MG63 (cell line): ENCODE measurements at regions not wholly inside any gene's neighbourhood (a gene's known extent, or its start where the extent isn't known, plus 50 kb on each side); places are given as distances from the start of the nearest gene placed in this dataset.
"Not testable (repeated sequence)": the region's sequence is repeated elsewhere in the genome, so short reads cannot be mapped to it uniquely, and the experiment has no call there.

ENCODE experiments used
- DNase-seq: peaks from one replicate; pipeline ENCODE4 v3.0.0-alpha.2; 2020
- H3K27me3 ChIP-seq: fragments of 250-450 bp; sonication (Bioruptor Pico); 2 replicates; pipeline ENCODE4 v1.5.1; 2020; ENCODE audit warnings: mild to moderate bottlenecking, moderate library complexity
- H3K36me3 ChIP-seq: fragments of 250-450 bp; sonication (Bioruptor Pico); 2 replicates; pipeline ENCODE4 v1.5.1; 2020; ENCODE audit warnings: mild to moderate bottlenecking, moderate library complexity
- H3K4me3 ChIP-seq: fragments of 250-450 bp; sonication (Bioruptor Pico); 2 replicates; pipeline ENCODE4 v1.5.1; 2020; ENCODE audit warnings: mild to moderate bottlenecking, moderate library complexity
- H3K9me3 ChIP-seq: fragments of 250-450 bp; sonication (Bioruptor Pico); 2 replicates; pipeline ENCODE4 v1.5.1; 2020; ENCODE audit warnings: mild to moderate bottlenecking, moderate library complexity

- Histone ChIP-seq H3K4me3 (no peak overlapping the region), H3K27me3 (no peaks in the 10 kb centered on the region), H3K36me3 (no peaks in the 10 kb centered on the region), H3K9me3 (no peaks in the 10 kb centered on the region)
- DNase-seq: no peak
Measured at GRCh38 chr10:53597835-53598251, 825.3 kb upstream of the MBL2 start.

DNA sequence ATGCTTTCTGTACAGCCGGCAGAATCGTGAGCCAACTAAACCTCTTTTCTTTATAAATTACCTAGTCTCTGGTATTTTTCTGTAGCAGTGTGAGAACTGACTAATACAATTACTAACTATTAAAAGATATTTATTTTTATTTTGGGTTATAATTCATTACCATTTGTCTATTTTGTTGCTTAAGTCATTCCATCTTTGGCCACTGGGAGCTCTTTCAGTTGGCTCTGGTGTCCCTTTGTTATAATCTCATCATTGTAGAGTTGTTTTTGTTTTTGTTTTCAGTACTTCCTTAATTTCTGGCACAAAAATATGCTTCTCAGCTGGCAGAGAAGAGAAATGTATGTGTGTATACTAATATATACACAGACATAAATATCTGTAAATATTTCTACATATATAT lies 807.9 kb upstream of the MBL2 start:
- Histone ChIP-seq H3K27me3 (no peaks in the 10 kb centered on the region), H3K36me3 (no peaks in the 10 kb centered on the region), H3K4me3 (no peak overlapping the region), H3K9me3 (no peaks in the 10 kb centered on the region)
- DNase-seq: no peak

GRCh38 chr10:53579773-53580172 lies 807.2 kb upstream of the MBL2 start:
- no peak for DNase-seq
- Histone ChIP-seq H3K4me3 (no peak overlapping the region), H3K27me3 (no peaks in the 10 kb centered on the region), H3K36me3 (no peaks in the 10 kb centered on the region), H3K9me3 (no peaks in the 10 kb centered on the region)

GRCh38 chr10:53574024-53574423 lies 801.4 kb upstream of the MBL2 start:
- Histone ChIP-seq H3K4me3 (no peak overlapping the region), H3K9me3 (no peaks in the 10 kb centered on the region), H3K27me3 (no peaks in the 10 kb centered on the region), H3K36me3 (no peaks in the 10 kb centered on the region)
- DNase-seq: no peak

DNA sequence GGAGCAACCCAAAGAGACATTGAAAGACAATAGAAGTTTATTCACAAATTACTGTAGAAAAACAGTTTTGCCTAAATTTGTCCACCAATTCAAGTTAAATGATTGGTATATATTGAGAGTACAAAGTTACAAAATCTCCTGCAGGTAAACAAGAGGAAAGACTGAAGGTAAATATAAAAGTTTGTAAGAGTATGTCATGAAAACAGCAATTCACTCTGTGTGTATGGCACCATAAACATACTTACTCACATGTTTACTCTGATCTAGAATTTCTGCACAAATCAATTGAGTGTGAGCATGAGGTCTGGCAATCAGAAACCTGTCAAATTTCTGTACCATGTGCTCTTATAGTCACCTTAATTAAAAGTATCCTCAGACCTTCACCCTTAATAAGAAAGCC lies 800.9 kb upstream of the MBL2 start:
- Histone ChIP-seq H3K27me3 (no peaks in the 10 kb centered on the region), H3K4me3 (no peak overlapping the region), H3K9me3 (no peaks in the 10 kb centered on the region), H3K36me3 (no peaks in the 10 kb centered on the region)
- no peak for DNase-seq

GRCh38 chr10:53572799-53573198 lies 800.2 kb upstream of the MBL2 start:
- no peaks in the 10 kb centered on the region for H3K27me3 ChIP-seq
- no peaks in the 10 kb centered on the region for H3K9me3 ChIP-seq
- H3K4me3 ChIP-seq: no peak overlapping the region
- no peak for DNase-seq
- no peaks in the 10 kb centered on the region for H3K36me3 ChIP-seq

DNA sequence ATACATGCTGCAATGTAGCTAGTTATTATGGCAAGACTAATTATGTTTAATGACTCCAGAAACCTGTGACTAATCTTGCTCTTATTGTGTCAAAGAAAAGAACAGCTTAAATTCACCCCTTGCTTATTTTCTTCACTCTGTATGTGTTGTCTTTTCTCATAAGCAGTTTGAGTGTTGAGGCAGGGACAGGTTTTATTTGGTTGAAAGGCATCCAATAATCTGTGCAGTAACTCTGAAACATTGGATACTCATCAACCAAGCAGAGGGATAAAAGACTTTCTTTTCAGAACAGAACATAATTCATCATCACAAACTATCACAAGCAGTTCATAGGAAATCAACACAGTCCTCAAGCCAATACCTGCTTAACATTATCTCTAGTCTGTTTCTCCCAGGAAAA lies 797.6 kb upstream of the MBL2 start:
- H3K36me3 ChIP-seq: no peaks in the 10 kb centered on the region
- no peaks in the 10 kb centered on the region for H3K27me3 ChIP-seq
- DNase-seq: no peak
- no peaks in the 10 kb centered on the region for H3K9me3 ChIP-seq
- H3K4me3 ChIP-seq: no peak overlapping the region

DNA sequence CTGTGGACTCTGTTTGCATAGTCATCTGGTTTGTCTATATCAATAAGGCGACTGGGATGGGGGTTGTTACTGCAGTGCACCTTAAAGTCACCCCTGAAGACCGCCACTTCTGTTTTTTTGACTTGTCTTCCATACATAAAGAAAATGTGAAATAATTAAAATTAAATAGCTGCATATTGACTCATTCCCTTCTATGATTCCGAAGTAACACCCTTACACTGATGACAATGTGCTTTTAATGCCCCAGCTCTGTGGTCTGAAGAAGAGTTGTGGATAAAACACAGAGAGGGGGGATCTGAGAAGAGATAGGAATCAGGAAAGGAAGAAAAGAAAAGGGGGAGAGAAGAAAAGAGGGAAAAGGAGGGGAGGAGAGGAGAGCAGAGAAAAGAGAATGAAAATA lies 796.9 kb upstream of the MBL2 start:
- DNase-seq: no peak

GRCh38 chr10:53548664-53549063 lies 776.1 kb upstream of the MBL2 start:
- DNase-seq: no peak
- H3K4me3 ChIP-seq: no peak overlapping the region
- H3K36me3 ChIP-seq: no peaks in the 10 kb centered on the region
- H3K9me3 ChIP-seq: no peaks in the 10 kb centered on the region
- no peaks in the 10 kb centered on the region for H3K27me3 ChIP-seq

More for the DNA sequence above, 796.9 kb upstream of the MBL2 start:
- no peaks in the 10 kb centered on the region for H3K9me3 ChIP-seq
- no peak overlapping the region for H3K4me3 ChIP-seq
- no peaks in the 10 kb centered on the region for H3K27me3 ChIP-seq
- H3K36me3 ChIP-seq: no peaks in the 10 kb centered on the region

- Histone ChIP-seq H3K4me3 (no peak overlapping the region), H3K27me3 (no peaks in the 10 kb centered on the region), H3K36me3 (no peaks in the 10 kb centered on the region), H3K9me3 (no peaks in the 10 kb centered on the region)
- DNase-seq: no peak
Measured at GRCh38 chr10:53547364-53547763, 774.8 kb upstream of the MBL2 start.

DNA sequence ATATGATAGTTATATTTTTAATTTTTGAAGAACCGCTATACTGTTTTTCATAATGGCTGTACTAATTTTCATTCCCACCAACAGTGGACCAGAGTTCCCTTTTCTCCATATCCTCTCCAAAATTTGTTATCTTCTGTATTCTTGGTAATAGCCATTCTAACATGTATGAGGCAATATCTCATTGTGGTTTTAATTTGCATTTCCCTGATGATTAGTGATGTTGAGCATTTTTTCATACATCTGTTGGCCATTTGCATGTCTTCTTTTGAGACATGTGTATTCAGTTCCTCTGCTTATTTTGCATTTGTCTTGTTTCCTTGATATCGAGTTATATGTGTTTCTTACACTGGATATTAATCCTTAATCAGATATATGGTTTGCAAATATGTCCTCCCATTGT lies 770.8 kb upstream of the MBL2 start:
- H3K36me3 ChIP-seq: no peaks in the 10 kb centered on the region
- no peak overlapping the region for H3K4me3 ChIP-seq
- no peak for DNase-seq
- H3K9me3 ChIP-seq: no peaks in the 10 kb centered on the region
- H3K27me3 ChIP-seq: no peaks in the 10 kb centered on the region

GRCh38 chr10:53537508-53537907 lies 764.9 kb upstream of the MBL2 start:
- Histone ChIP-seq H3K36me3 (no peaks in the 10 kb centered on the region), H3K27me3 (no peaks in the 10 kb centered on the region), H3K9me3 (no peaks in the 10 kb centered on the region), H3K4me3 (no peak overlapping the region)
- peak; percentile 4 for DNase-seq

- Histone ChIP-seq H3K36me3 (no peaks in the 10 kb centered on the region), H3K4me3 (no peak overlapping the region), H3K9me3 (no peaks in the 10 kb centered on the region), H3K27me3 (no peaks in the 10 kb centered on the region)
- DNase-seq: no peak
Measured at GRCh38 chr10:53536322-53536721, 763.7 kb upstream of the MBL2 start.

DNA sequence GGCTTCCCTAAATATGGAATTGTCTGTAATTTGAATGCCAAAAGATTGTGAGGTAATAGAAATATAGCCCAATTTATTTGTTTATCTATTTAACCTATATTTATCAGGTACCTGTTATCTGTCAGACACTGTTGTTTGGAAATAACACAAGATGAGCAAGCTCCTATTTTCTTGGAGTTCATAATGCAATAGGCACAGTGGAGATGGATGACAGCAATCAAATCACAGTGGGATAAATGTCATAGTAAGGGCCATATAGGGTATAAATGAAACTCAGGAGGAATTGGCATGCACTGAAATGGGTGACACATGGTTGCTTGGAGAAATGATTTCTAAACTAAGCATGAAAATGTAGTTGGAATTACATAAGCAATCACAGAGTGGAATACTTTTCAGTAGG lies 761.8 kb upstream of the MBL2 start:
- Histone ChIP-seq H3K27me3 (no peaks in the 10 kb centered on the region), H3K4me3 (no peak overlapping the region), H3K9me3 (no peaks in the 10 kb centered on the region), H3K36me3 (no peaks in the 10 kb centered on the region)
- DNase-seq: no peak

- no peak for DNase-seq
- H3K4me3 ChIP-seq: no peak overlapping the region
- H3K9me3 ChIP-seq: no peaks in the 10 kb centered on the region
- H3K27me3 ChIP-seq: no peaks in the 10 kb centered on the region
- H3K36me3 ChIP-seq: no peaks in the 10 kb centered on the region
Measured at GRCh38 chr10:53528974-53529373, 756.4 kb upstream of the MBL2 start.

GRCh38 chr10:53521046-53521445 lies 748.5 kb upstream of the MBL2 start:
- no peak for DNase-seq

DNA sequence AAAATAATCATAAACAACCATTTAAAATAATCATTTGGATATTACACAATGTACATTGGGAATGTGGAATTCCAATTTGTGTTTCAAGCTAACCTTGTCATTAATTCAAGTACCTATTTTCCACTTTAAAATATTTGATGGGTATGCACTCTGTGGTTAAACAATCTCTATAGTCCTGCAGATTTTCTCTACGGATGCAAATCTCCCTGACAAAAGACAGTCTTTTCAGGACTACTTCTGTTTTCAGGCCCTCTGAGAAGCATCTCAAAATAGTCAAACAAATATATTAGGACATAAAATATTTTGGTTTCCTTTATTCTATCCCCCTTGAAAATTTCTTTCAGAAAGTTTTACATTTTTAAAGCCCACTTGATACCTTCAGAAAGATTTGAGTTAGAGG lies 735.6 kb upstream of the MBL2 start:
- Histone ChIP-seq H3K4me3 (no peak overlapping the region), H3K9me3 (no peaks in the 10 kb centered on the region), H3K27me3 (no peaks in the 10 kb centered on the region), H3K36me3 (no peaks in the 10 kb centered on the region)
- no peak for DNase-seq

More at GRCh38 chr10:53521046-53521445, 748.5 kb upstream of the MBL2 start:
- no peaks in the 10 kb centered on the region for H3K36me3 ChIP-seq
- H3K9me3 ChIP-seq: no peaks in the 10 kb centered on the region; the same call in 1 of the 2 replicates
- H3K27me3 ChIP-seq: no peaks in the 10 kb centered on the region
- H3K4me3 ChIP-seq: no peak overlapping the region

GRCh38 chr10:53504492-53504891 lies 731.9 kb upstream of the MBL2 start:
- not testable (repeated sequence) for H3K9me3 ChIP-seq, DNase-seq, H3K36me3 ChIP-seq, H3K4me3 ChIP-seq, H3K27me3 ChIP-seq

GRCh38 chr10:53491774-53492173 lies 719.2 kb upstream of the MBL2 start:
- Histone ChIP-seq H3K27me3 (no peaks in the 10 kb centered on the region), H3K4me3 (no peak overlapping the region), H3K36me3 (no peaks in the 10 kb centered on the region), H3K9me3 (no peaks in the 10 kb centered on the region)
- DNase-seq: no peak
